SK-N-SH (cell line): ENCODE measurements at regions not wholly inside any gene's neighbourhood (a gene's known extent, or its start where the extent isn't known, plus 50 kb on each side); places are given as distances from the start of the nearest gene placed in this dataset.

Experiments used
- CTCF ChIA-PET: fragments of 300-600, 350-600 bp; formaldehyde crosslinking; extraction: SDS; loops from one replicate; lab custom pipeline; 2021; lab: Yijun Ruan, JAX
- POLR2A ChIA-PET: fragments of 350-600 bp; sonication (Branson Sonifier 250); formaldehyde crosslinking; extraction: SDS; loops from one replicate; lab custom pipeline; 2020; ENCODE audit warnings: antibody characterized with exemption, inconsistent platforms; lab: Yijun Ruan, JAX
- DNase-seq: peaks from one replicate; pipeline ENCODE4 v3.0.0; 2012
- H2AFZ ChIP-seq: fragments of 200-600 bp; sonication (generic); 2 replicates; pipeline ENCODE4 v1.8.1; 2016; ENCODE audit warnings: antibody characterized with exemption, mild to moderate bottlenecking, low read depth
- H3F3A ChIP-seq: fragments of 200-600 bp; sonication (generic); replicated peaks from 2 replicates; pipeline ENCODE3; 2016; ENCODE audit warnings: antibody characterized with exemption, mild to moderate bottlenecking; ENCODE audit not compliant: insufficient read depth
- H3K27ac ChIP-seq, 2 experiments: fragments of 200-500 bp in 1 of 2; fragments of 200-600 bp in 1 of 2; sonication (Bioruptor generic) in 1 of 2; sonication (generic), shearing (Covaris generic) in 1 of 2; 2 replicates each; pipeline versions ENCODE4 v1.5.1 to v1.6.1; 2014 to 2016; ENCODE audit warnings: low read depth in 2 of 2, inconsistent platforms in 1 of 2, low read length in 1 of 2, mild to moderate bottlenecking in 1 of 2, mixed read lengths in 1 of 2
- H3K27me3 ChIP-seq: fragments of 200-600 bp; sonication (generic), shearing (Covaris generic); 2 replicates; pipeline ENCODE4 v1.6.1; 2016; ENCODE audit warnings: mixed run types; ENCODE audit not compliant: insufficient read depth
- H3K36me3 ChIP-seq, 2 experiments: fragments of 200-500 bp in 1 of 2; fragments of 200-600 bp in 1 of 2; sonication (Bioruptor generic) in 1 of 2; sonication (generic) in 1 of 2; replicated peaks in 1 of 2; 2 replicates each; pipeline versions ENCODE3 to v1.5.1; 2014 to 2016; ENCODE audit warnings: low read length in 1 of 2, mild to moderate bottlenecking in 1 of 2; ENCODE audit not compliant: insufficient read depth in 2 of 2, control insufficient read depth in 1 of 2
- H3K4me1 ChIP-seq, 2 experiments: fragments of 200-500 bp in 1 of 2; fragments of 200-600 bp in 1 of 2; sonication (Bioruptor generic) in 1 of 2; sonication (generic), shearing (Covaris generic) in 1 of 2; 2 replicates each; pipeline versions ENCODE4 v1.5.1 to v1.6.1; 2014 to 2016; ENCODE audit warnings: low read depth in 1 of 2, low read length in 1 of 2, mixed run types in 1 of 2; ENCODE audit not compliant: insufficient read depth in 2 of 2, control insufficient read depth in 1 of 2
- H3K4me2 ChIP-seq: fragments of 200-600 bp; sonication (generic), shearing (Covaris generic); 2 replicates; pipeline ENCODE4 v1.6.1; 2017; ENCODE audit warnings: mixed run types
- H3K4me3 ChIP-seq, 2 experiments: fragments of 200-500 bp in 1 of 2; fragments of 200-600 bp in 1 of 2; sonication (Bioruptor generic) in 1 of 2; sonication (generic), shearing (Covaris generic) in 1 of 2; 2 replicates each; pipeline versions ENCODE4 v1.5.1 to v1.8.1; 2014 to 2016; ENCODE audit warnings: low read depth in 2 of 2, inconsistent platforms in 1 of 2, low read length in 1 of 2, mild to moderate bottlenecking in 1 of 2, mixed read lengths in 1 of 2, moderate library complexity in 1 of 2
- H3K79me2 ChIP-seq: fragments of 200-600 bp; sonication (generic); 2 replicates; pipeline ENCODE4 v1.8.1; 2017; ENCODE audit warnings: mild to moderate bottlenecking; ENCODE audit not compliant: insufficient read depth
- H3K9ac ChIP-seq: fragments of 200-600 bp; sonication (generic); 2 replicates; pipeline ENCODE4 v1.6.1; 2017; ENCODE audit warnings: mixed run types
- H3K9me2 ChIP-seq: fragments of 200-600 bp; sonication (generic); 2 replicates; pipeline ENCODE4 v1.6.1; 2017; ENCODE audit warnings: mixed run types
- H3K9me3 ChIP-seq: fragments of 200-600 bp; sonication (generic); 2 replicates; pipeline ENCODE4 v1.6.1; 2017; ENCODE audit warnings: mixed run types, mild to moderate bottlenecking, moderate library complexity
- H4K20me1 ChIP-seq: fragments of 200-600 bp; sonication (generic); 2 replicates; pipeline ENCODE4 v1.6.1; 2017; ENCODE audit warnings: mild to moderate bottlenecking, mixed run types; ENCODE audit not compliant: insufficient read depth
- ELF1 ChIP-seq: IDR thresholded peaks from 2 replicates; pipeline ENCODE4 v1.4.0; 2012
- EZH2phosphoT487 ChIP-seq: fragments of 200-600 bp; sonication (generic); IDR thresholded peaks from 2 replicates; pipeline ENCODE4 v1.6.1; 2017; ENCODE audit warnings: low read depth, mixed run types, mild to moderate bottlenecking, antibody characterized with exemption, moderate library complexity, borderline replicate concordance
- FOSL2 ChIP-seq: IDR thresholded peaks from 2 replicates; pipeline ENCODE4 v1.4.0; 2012; ENCODE audit warnings: low read depth, mild to moderate bottlenecking, moderate library complexity, borderline replicate concordance
- GABPA ChIP-seq: IDR thresholded peaks from 2 replicates; pipeline ENCODE4 v1.4.0; 2012; ENCODE audit warnings: low read depth, mild to moderate bottlenecking
- IRF3 ChIP-seq: fragments of 150-350 bp; IDR thresholded peaks from 2 replicates; pipeline ENCODE4 v1.6.1; 2016; ENCODE audit warnings: mild to moderate bottlenecking, low read depth, low read length
- JUND ChIP-seq: IDR thresholded peaks from 2 replicates; pipeline ENCODE4 v1.4.0; 2012
- MEF2A ChIP-seq: IDR thresholded peaks from 2 replicates; pipeline ENCODE4 v1.4.0; 2012; ENCODE audit warnings: low read depth, borderline replicate concordance
- NFIC ChIP-seq: IDR thresholded peaks from 2 replicates; pipeline ENCODE4 v1.4.0; 2012; ENCODE audit warnings: borderline replicate concordance
- POLR2AphosphoS5 ChIP-seq: IDR thresholded peaks from 2 replicates; pipeline ENCODE4 v1.6.1; 2012; ENCODE audit warnings: low read depth, low read length
- RXRA ChIP-seq: IDR thresholded peaks from 2 replicates; pipeline ENCODE4 v1.4.0; 2012; ENCODE audit warnings: low read depth, mild to moderate bottlenecking, borderline replicate concordance
- SIN3A ChIP-seq: IDR thresholded peaks from 2 replicates; pipeline ENCODE4 v1.6.1; 2012; ENCODE audit warnings: low read depth, mild to moderate bottlenecking, low read length, moderate library complexity, borderline replicate concordance
- SMC3 ChIP-seq: IDR thresholded peaks from 2 replicates; pipeline ENCODE4 v1.6.1; 2012; ENCODE audit warnings: low read depth, low read length, improper control_type of control experiment
- TAF1 ChIP-seq: IDR thresholded peaks from 2 replicates; pipeline ENCODE4 v1.6.1; 2012; ENCODE audit warnings: low read depth, mild to moderate bottlenecking, low read length, moderate library complexity, borderline replicate concordance
- TCF12 ChIP-seq: IDR thresholded peaks from 2 replicates; pipeline ENCODE4 v1.4.0; 2012
- TEAD4 ChIP-seq: IDR thresholded peaks from 2 replicates; pipeline ENCODE4 v1.4.0; 2012; ENCODE audit warnings: mild to moderate bottlenecking, borderline replicate concordance; ENCODE audit not compliant: insufficient read depth
- USF1 ChIP-seq: IDR thresholded peaks from 2 replicates; pipeline ENCODE4 v1.4.0; 2012; ENCODE audit warnings: low read depth, borderline replicate concordance
- WGBS: methylation state at CpG from one replicate; pipeline ENCODE4 v1.1.6; 2017; ENCODE audit warnings: low lambda C conversion rate; 5-methylcytosine and 5-hydroxymethylcytosine counted together
- TF ChIP-seq, protein P1 (sequence below): IDR thresholded peaks from 2 replicates; pipeline ENCODE4 v1.4.0; 2012; ENCODE audit warnings: low read depth
- TF ChIP-seq, protein P2 (sequence below): IDR thresholded peaks from 2 replicates; pipeline ENCODE4; 2012
- TF ChIP-seq, protein P3 (sequence below): fragments of 150-350 bp; IDR thresholded peaks from 2 replicates; pipeline ENCODE4 v1.6.1; 2017; ENCODE audit warnings: antibody characterized with exemption, low read length, low read depth, borderline replicate concordance
- TF ChIP-seq, protein P4 (sequence below): fragments of 200-600 bp; sonication (generic); IDR thresholded peaks from 2 replicates; pipeline ENCODE4 v1.6.1; 2017; ENCODE audit warnings: antibody characterized with exemption, mild to moderate bottlenecking, moderate library complexity
- TF ChIP-seq, protein P5 (sequence below): IDR thresholded peaks from 2 replicates; pipeline ENCODE4 v1.6.1; 2012; ENCODE audit warnings: mild to moderate bottlenecking, low read depth, low read length, moderate library complexity

GRCh38 chr9:127555840-127556820 lies 55.9 kb upstream of the STXBP1 start:
- Histone ChIP-seq H2AFZ (no peak overlapping the region), H3K9me3 (no peaks in the 10 kb centered on the region), H3K4me3 (peak overlapping the region in 1 of 2 experiments; percentile 50; a peak in 2 of 4 replicates), H3K79me2 (peaks cover 100% of the 10 kb centered on the region), H4K20me1 (peaks cover 49% of the 10 kb centered on the region), H3F3A (peaks cover 43% of the 10 kb centered on the region), H3K27me3 (no peaks in the 10 kb centered on the region), H3K9me2 (no peaks in the 10 kb centered on the region), H3K36me3 (peaks cover 8 to 39% of the 10 kb centered on the region in 2 experiments), H3K9ac (peak overlapping the region; percentile 70), H3K4me1 (peaks cover 33 to 59% of the 10 kb centered on the region in 2 experiments; a peak in 3 of 4 replicates), H3K4me2 (peak overlapping the region; percentile 80), H3K27ac (peak overlapping the region; percentile 65 to 94)
- no peak for DNase-seq
- 40% methylated on average over 5 of the region's 13 CpGs for WGBS
- ChIA-PET CTCF (interaction anchor here (1.2 to 5.5 kb wide), 6 partner anchors 12 to 178 kb away, joined by 3 to 23 read pairs (median 4); no protein-coding TSS in a partner anchor), POLR2A (interaction anchor here (0.6 to 1.6 kb wide), 2 partner anchors 36 to 45 kb away, joined by 3 read pairs; no protein-coding TSS in a partner anchor)
- TF ChIP-seq, protein P1, sequence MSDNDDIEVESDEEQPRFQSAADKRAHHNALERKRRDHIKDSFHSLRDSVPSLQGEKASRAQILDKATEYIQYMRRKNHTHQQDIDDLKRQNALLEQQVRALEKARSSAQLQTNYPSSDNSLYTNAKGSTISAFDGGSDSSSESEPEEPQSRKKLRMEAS = peak; percentile 99
- TF ChIP-seq GABPA (0 out of 2 replicates have a peak, but pooled peaks have one; percentile 47), FOSL2 (peak; percentile 84; the same call in 1 of the 2 replicates), SMC3 (no peak), EZH2phosphoT487 (no peak), TAF1 (peak; percentile 55; the same call in 1 of the 2 replicates), POLR2AphosphoS5 (peak; percentile 73), SIN3A (peak; percentile 79; the same call in 1 of the 2 replicates), NFIC (peak; percentile 82), JUND (peak; percentile 74; the same call in 1 of the 2 replicates), RXRA (no peak; the same call in 1 of the 2 replicates), TEAD4 (no peak), MEF2A (no peak), USF1 (no peak; the same call in 1 of the 2 replicates), TCF12 (peak; percentile 69), ELF1 (no peak; the same call in 1 of the 2 replicates), IRF3 (no peak)
- TF ChIP-seq, protein P2, sequence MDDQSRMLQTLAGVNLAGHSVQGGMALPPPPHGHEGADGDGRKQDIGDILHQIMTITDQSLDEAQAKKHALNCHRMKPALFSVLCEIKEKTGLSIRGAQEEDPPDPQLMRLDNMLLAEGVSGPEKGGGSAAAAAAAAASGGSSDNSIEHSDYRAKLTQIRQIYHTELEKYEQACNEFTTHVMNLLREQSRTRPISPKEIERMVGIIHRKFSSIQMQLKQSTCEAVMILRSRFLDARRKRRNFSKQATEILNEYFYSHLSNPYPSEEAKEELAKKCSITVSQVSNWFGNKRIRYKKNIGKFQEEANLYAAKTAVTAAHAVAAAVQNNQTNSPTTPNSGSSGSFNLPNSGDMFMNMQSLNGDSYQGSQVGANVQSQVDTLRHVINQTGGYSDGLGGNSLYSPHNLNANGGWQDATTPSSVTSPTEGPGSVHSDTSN = peak; percentile 58
- TF ChIP-seq, protein P3, sequence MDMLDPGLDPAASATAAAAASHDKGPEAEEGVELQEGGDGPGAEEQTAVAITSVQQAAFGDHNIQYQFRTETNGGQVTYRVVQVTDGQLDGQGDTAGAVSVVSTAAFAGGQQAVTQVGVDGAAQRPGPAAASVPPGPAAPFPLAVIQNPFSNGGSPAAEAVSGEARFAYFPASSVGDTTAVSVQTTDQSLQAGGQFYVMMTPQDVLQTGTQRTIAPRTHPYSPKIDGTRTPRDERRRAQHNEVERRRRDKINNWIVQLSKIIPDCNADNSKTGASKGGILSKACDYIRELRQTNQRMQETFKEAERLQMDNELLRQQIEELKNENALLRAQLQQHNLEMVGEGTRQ = no peak
- TF ChIP-seq, protein P4, sequence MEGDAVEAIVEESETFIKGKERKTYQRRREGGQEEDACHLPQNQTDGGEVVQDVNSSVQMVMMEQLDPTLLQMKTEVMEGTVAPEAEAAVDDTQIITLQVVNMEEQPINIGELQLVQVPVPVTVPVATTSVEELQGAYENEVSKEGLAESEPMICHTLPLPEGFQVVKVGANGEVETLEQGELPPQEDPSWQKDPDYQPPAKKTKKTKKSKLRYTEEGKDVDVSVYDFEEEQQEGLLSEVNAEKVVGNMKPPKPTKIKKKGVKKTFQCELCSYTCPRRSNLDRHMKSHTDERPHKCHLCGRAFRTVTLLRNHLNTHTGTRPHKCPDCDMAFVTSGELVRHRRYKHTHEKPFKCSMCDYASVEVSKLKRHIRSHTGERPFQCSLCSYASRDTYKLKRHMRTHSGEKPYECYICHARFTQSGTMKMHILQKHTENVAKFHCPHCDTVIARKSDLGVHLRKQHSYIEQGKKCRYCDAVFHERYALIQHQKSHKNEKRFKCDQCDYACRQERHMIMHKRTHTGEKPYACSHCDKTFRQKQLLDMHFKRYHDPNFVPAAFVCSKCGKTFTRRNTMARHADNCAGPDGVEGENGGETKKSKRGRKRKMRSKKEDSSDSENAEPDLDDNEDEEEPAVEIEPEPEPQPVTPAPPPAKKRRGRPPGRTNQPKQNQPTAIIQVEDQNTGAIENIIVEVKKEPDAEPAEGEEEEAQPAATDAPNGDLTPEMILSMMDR = no peak
- TF ChIP-seq, protein P5, sequence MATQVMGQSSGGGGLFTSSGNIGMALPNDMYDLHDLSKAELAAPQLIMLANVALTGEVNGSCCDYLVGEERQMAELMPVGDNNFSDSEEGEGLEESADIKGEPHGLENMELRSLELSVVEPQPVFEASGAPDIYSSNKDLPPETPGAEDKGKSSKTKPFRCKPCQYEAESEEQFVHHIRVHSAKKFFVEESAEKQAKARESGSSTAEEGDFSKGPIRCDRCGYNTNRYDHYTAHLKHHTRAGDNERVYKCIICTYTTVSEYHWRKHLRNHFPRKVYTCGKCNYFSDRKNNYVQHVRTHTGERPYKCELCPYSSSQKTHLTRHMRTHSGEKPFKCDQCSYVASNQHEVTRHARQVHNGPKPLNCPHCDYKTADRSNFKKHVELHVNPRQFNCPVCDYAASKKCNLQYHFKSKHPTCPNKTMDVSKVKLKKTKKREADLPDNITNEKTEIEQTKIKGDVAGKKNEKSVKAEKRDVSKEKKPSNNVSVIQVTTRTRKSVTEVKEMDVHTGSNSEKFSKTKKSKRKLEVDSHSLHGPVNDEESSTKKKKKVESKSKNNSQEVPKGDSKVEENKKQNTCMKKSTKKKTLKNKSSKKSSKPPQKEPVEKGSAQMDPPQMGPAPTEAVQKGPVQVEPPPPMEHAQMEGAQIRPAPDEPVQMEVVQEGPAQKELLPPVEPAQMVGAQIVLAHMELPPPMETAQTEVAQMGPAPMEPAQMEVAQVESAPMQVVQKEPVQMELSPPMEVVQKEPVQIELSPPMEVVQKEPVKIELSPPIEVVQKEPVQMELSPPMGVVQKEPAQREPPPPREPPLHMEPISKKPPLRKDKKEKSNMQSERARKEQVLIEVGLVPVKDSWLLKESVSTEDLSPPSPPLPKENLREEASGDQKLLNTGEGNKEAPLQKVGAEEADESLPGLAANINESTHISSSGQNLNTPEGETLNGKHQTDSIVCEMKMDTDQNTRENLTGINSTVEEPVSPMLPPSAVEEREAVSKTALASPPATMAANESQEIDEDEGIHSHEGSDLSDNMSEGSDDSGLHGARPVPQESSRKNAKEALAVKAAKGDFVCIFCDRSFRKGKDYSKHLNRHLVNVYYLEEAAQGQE = 0 out of 2 replicates have a peak, but pooled peaks have one; percentile 32
